Thymus (tissue), 11 donors: ENCODE measurements at regions not wholly inside any gene's neighbourhood (a gene's known extent, or its start where the extent isn't known, plus 50 kb on each side); places are given as distances from the start of the nearest gene placed in this dataset.

Experiments
- DNase-seq, 9 donors: peaks; one replicate each; pipeline ENCODE4 v3.0.0-alpha.2; 2013; ENCODE audit warnings: low spot score in 9 of 9, low read depth in 6 of 9, missing footprints in 1 of 9
- H3K27ac ChIP-seq, 2 donors: one replicate each; pipeline ENCODE4 v1.5.1; 2013; ENCODE audit warnings: control low read depth in 1 of 2, low read depth in 1 of 2, low read length in 1 of 2, mild to moderate bottlenecking in 1 of 2, moderate library complexity in 1 of 2
- H3K27me3 ChIP-seq, 2 donors: one replicate each; pipeline ENCODE4 v1.5.1; 2013; ENCODE audit warnings: low read length in 1 of 2; ENCODE audit not compliant: control insufficient read depth in 2 of 2, insufficient read depth in 1 of 2
- H3K36me3 ChIP-seq, 2 donors: one replicate each; pipeline ENCODE4 v1.5.1; 2013; ENCODE audit warnings: low read length in 1 of 2, mild to moderate bottlenecking in 1 of 2, moderate library complexity in 1 of 2; ENCODE audit not compliant: control insufficient read depth in 2 of 2, insufficient read depth in 2 of 2
- H3K4me1 ChIP-seq, 2 donors: one replicate each; pipeline ENCODE4 v1.5.1; 2013; ENCODE audit warnings: low read length in 2 of 2; ENCODE audit not compliant: control insufficient read depth in 2 of 2, insufficient read depth in 2 of 2
- H3K4me3 ChIP-seq, 2 donors: one replicate each; pipeline ENCODE4 v1.5.1; 2013; ENCODE audit warnings: low read length in 2 of 2, control low read depth in 1 of 2, mild to moderate bottlenecking in 1 of 2
- H3K9me3 ChIP-seq, 2 donors: one replicate each; pipeline ENCODE4 v1.5.1; 2013; ENCODE audit warnings: low read length in 1 of 2, mild to moderate bottlenecking in 1 of 2; ENCODE audit not compliant: control insufficient read depth in 2 of 2, insufficient read depth in 1 of 2
- WGBS: extraction: QIAGEN DNeasy Blood & Tissue Kit; methylation state at CpG from one replicate; pipeline ENCODE4 v1.1.7; 2013; 5-methylcytosine and 5-hydroxymethylcytosine counted together
- donor health status: healthy.

DNA sequence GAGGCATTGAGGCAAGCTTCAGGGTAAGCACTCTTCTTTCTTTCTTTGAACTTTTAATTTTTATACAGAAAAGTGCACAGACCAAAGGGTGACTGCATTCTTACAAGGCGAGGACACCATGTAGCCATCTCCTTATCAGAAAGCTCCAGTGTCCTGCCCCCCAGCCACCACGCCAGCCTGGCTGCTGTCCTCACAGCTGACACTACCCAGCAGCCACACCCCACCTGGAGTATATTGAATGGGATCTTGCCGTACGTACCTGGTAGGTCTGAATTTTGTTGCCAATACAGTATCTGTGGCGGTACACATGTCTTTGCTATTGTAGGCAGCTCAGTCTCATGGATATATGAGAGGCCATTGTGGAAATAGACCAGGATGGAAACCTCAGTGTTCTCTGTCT is 284.0 kb upstream of the IRX2 start:
- H3K27ac ChIP-seq = no peak overlapping the region
- 95% methylated on average over 5 of the region's 5 CpGs for WGBS
- DNase-seq = no peak
- no peaks in the 10 kb centered on the region for H3K36me3 ChIP-seq
- H3K9me3 ChIP-seq = peaks cover 0 to 7% of the 10 kb centered on the region in 2 donors
- H3K4me3 ChIP-seq = no peak overlapping the region
- H3K4me1 ChIP-seq = no peaks in the 10 kb centered on the region
- H3K27me3 ChIP-seq = no peaks in the 10 kb centered on the region

DNA sequence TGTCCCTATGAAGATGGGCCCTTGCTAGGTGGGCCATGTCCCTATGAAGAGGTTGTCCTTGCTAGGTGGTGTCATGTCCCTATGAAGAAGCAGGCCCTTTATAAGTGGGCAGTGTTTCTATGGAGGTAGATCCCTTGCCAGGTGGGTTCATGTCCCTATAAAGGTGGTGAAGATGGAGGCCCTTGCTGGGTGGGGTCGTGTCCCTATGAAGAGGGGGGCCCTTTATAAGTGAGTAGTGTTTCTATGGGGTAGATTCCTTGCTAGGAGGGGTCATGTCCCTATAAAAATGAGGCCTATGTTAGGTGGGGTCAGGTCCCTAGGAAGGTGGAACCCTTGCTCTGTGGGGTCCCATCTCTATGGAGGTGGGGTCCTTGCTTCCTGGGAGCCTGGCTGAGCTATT is 283.4 kb upstream of the IRX2 start:
- Histone ChIP-seq H3K27me3 (no peaks in the 10 kb centered on the region), H3K9me3 (peaks cover 0 to 10% of the 10 kb centered on the region in 2 donors), H3K27ac (no peak overlapping the region), H3K4me1 (no peaks in the 10 kb centered on the region), H3K4me3 (no peak overlapping the region), H3K36me3 (no peaks in the 10 kb centered on the region)
- DNase-seq = no peak
- WGBS = 62% methylated on average over 1 of the region's 1 CpG

DNA sequence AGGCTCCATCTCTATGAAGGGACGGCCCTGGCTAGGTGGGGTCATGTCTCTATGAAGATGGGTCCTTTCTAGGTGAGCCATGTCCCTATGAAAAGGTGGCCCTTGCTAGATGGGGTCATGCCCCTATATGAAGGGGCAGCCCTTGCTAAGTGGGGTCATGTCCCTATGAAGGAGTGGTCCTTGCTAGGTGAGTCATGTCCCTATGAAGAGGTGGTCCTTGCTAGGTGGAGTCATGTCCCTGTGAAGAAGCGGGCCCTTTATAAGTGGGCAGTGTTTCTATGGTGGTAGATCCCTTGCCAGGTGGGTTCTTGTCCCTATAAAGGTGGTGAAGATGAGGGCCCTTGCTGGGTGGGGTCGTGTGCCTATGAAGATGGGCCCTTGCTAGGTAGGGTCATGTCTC is 283.0 kb upstream of the IRX2 start:
- DNase-seq = no peak

DNA sequence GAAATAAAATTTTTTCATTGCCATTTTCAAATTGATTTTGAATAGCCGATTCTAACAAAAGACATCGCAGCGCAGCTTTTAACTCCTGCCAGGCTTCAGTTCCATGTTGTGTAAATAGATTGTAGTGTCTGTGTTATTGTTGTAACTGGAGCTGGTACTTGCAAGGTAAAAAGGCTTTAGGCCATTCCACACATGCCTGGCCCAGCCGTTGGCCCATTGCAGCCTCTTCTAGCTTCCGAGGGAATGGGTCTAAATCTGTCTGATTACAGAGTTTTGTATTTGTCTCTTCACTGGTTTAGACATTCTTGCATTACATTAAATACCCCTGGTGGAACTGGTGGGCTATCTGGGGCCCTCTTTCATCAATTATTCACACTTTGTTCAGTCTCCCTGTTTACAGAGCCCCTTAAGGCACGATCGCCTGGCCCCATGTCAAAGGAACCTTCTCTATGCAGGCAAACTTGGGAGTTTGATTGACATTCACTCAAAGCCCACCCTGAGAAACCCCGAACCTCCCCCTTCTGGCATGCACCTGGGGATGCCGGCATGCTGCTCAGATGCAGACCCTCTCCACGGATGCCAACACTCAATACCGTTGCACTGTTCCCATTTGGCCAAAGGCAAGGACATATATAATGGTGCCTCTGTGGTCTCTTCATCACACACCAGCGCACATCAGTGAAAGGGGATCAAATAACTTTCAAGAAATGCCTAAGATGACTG is 281.7 kb upstream of the IRX2 start:
- peaks cover 0 to 13% of the 10 kb centered on the region in 2 donors for H3K9me3 ChIP-seq
- H3K4me3 ChIP-seq = no peak overlapping the region
- H3K27ac ChIP-seq = no peak overlapping the region
- H3K36me3 ChIP-seq = no peaks in the 10 kb centered on the region
- H3K27me3 ChIP-seq = no peaks in the 10 kb centered on the region
- no peaks in the 10 kb centered on the region for H3K4me1 ChIP-seq
- DNase-seq = no peak
- WGBS = 89% methylated on average over 12 of the region's 12 CpGs

More for the DNA sequence above, 283.0 kb upstream of the IRX2 start:
- Histone ChIP-seq H3K4me1 (no peaks in the 10 kb centered on the region), H3K4me3 (no peak overlapping the region), H3K36me3 (no peaks in the 10 kb centered on the region), H3K9me3 (peaks cover 0 to 10% of the 10 kb centered on the region in 2 donors), H3K27ac (no peak overlapping the region), H3K27me3 (no peaks in the 10 kb centered on the region)
- WGBS = 84% methylated on average over 3 of the region's 3 CpGs

DNA sequence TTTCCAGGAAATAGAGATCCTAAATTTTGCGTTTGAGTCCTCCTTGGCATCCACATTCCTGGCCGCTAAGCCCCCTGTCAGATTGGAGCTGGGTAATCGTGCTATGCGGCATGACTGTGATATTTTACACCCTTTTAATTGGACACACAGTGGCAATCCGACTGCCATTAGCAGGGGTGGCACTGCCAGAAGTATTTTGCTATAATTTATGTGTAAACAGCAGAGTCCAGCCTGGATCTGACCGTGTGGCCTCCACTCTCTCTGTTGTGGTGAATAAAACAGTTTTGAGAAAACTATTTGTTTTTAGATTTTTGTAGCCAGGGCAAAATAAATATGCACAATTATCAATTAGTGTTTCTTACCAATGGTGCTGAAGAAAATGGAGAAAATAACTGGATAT is 281.0 kb upstream of the IRX2 start:
- Histone ChIP-seq H3K4me3 (no peak overlapping the region), H3K4me1 (no peaks in the 10 kb centered on the region), H3K9me3 (peaks cover 0 to 17% of the 10 kb centered on the region in 2 donors), H3K27me3 (no peaks in the 10 kb centered on the region), H3K27ac (no peak overlapping the region), H3K36me3 (no peaks in the 10 kb centered on the region)
- DNase-seq = no peak
- WGBS = 73% methylated on average over 6 of the region's 6 CpGs

DNA sequence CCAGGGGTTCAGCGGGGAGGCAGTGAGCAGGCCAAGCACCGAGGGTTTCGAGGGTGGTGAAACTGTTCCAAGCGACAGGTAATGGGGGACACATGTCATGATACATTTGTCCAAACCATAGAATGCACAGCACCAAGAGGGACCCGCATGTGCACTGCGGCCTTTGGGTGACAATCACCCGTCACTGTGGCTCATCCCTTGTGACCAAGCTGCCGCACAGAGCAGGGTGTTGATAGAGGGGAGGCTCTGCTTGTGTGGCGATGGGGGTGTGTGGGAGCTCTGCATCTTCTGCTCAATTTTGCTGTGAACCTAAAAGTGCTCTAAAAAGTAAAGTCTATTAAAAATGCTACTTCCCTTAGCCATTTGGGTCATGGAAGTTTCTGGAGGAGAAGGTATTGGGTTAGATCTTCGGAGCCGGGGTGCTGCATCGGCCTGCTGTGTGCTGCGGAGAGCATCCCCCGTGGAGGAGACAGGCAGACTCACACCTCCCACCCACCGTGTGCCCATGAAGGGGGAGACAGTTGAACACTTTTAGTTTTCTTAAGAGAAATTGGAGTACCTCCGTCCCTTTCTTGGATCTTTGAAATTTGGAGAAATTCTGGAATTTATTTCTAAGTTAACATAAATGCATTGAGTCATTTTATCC is 280.4 kb upstream of the IRX2 start:
- no peak for DNase-seq
- Histone ChIP-seq H3K4me1 (no peaks in the 10 kb centered on the region), H3K4me3 (no peak overlapping the region), H3K27me3 (no peaks in the 10 kb centered on the region), H3K9me3 (peaks cover 0 to 23% of the 10 kb centered on the region in 2 donors), H3K36me3 (no peaks in the 10 kb centered on the region), H3K27ac (no peak overlapping the region)
- WGBS = 94% methylated on average over 16 of the region's 16 CpGs

DNA sequence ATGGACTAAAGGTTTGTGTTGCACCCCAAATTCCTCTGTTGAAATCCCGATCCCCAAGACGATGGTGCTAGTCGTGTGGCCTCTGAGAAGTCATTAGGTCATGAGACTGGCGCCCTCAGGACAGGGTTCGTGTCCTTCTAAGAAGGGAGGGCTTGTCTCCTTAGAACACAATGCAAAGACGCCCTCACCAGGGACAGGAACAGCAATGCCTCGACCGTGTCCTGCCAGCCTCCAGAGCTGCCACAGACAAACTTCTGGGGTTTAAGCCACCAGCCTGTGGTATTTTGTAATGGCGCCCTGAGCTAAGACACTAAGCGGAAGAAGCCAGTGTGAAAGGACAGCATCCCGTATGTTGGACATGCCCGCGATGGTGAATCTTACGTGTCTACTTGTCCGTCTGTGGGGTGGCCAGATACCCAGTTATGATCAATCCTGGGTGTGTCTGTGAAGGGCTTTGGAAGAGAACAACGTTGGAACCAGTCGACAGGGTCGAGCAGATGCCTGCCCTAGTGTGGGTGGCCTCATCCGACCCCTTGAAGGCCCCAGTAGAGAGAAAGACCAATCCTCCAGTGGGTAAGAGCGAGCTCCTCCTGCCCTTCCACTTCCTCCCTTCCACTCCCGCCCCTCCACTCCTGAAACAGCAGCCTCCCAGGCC is 279.2 kb upstream of the IRX2 start:
- H3K27ac ChIP-seq = no peak overlapping the region
- no peak for DNase-seq
- 90% methylated on average over 21 of the region's 21 CpGs for WGBS
- no peaks in the 10 kb centered on the region for H3K4me1 ChIP-seq
- H3K27me3 ChIP-seq = no peaks in the 10 kb centered on the region
- peaks cover 0 to 25% of the 10 kb centered on the region in 2 donors for H3K9me3 ChIP-seq
- H3K4me3 ChIP-seq = no peak overlapping the region
- no peaks in the 10 kb centered on the region for H3K36me3 ChIP-seq

DNA sequence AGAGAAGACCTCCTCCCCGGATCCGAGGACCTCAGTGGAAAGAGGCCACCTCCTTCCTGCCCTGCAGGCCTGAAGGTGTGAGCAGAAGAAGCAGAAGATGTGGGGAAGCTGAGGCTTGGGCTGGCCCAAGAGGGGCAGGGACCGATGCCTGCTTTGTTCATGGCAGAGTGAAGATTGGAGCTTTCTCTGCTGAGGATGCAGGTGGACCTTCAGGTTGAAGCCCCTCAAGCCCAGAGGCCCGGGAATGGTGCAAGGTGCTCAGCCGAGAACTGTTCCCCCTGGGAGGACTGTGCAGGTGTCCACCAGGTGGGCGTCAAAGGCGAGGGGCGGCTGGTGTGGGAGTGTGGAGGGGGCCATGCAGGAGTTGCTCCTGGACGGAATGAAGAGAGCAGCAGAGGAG is 277.9 kb upstream of the IRX2 start:
- H3K27me3 ChIP-seq = no peaks in the 10 kb centered on the region
- WGBS = 96% methylated on average over 9 of the region's 9 CpGs
- H3K4me1 ChIP-seq = no peaks in the 10 kb centered on the region
- no peaks in the 10 kb centered on the region for H3K36me3 ChIP-seq
- H3K27ac ChIP-seq = no peak overlapping the region
- no peak for DNase-seq
- H3K4me3 ChIP-seq = no peak overlapping the region
- peaks cover 0 to 25% of the 10 kb centered on the region in 2 donors for H3K9me3 ChIP-seq

DNA sequence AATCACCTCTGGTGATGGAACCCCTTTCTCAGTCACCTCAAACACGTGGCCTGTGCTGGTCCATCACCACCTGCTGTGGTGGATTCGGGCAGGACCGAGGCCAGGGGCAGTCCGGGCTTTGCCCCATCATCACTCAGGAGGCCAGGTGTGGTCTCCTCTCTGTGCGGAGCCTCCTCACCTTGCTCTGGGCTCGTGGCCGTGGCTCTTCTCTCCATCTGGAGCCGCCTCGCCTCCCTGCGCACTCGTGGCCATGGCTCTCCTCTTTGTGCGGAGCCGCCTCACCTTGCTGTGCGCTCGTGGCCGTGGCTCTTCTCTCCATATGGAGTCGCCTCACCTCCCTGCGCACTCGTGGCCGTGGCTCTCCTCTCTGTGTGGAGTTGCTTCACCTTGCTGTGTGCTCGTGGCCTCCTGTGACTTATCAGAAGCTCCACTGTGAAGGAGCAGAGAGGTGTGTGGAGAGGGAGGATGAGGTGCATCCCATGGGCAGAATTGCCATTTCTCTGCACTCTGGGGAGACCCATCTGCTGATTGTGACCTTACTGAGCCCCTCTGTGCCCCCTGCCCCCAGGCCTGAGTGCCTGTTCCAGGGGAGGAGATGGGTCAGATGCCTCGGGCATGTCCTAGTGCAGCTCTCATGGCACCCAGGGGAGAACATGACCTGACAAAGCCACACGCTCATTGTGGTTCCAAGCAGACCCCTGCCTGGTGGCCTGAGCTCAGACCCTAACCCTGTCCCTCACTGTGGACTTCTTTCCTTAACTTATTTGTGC is 276.6 kb upstream of the IRX2 start:
- H3K27me3 ChIP-seq = no peaks in the 10 kb centered on the region
- no peak overlapping the region for H3K4me3 ChIP-seq
- no peaks in the 10 kb centered on the region for H3K36me3 ChIP-seq
- no peaks in the 10 kb centered on the region for H3K4me1 ChIP-seq
- WGBS = 82% methylated on average over 23 of the region's 23 CpGs
- no peak for DNase-seq
- H3K9me3 ChIP-seq = peaks cover 1 to 22% of the 10 kb centered on the region in 2 donors
- H3K27ac ChIP-seq = no peak overlapping the region
